ENCODE measurements at regions not wholly inside any gene's neighbourhood (a gene's known extent, or its start where the extent isn't known, plus 50 kb on each side); places are given as distances from the start of the nearest gene placed in this dataset.

GRCh38 chr6:101294676-101295075 is 98.8 kb upstream of the GRIK2 start:
- no peak for FAIRE-seq

GRCh38 chr6:101296169-101296960 is 97.1 kb upstream of the GRIK2 start:
- no peak for TF ChIP-seq POLR2A (IDR thresholded peaks at IDR 0.05; ENCODE audit: low read depth, low read length)
- FAIRE-seq, result no peak
- no peak for DNase-seq (ENCODE audit: insufficient read length, low spot score)

More at GRCh38 chr6:101294676-101295075, 98.8 kb upstream of the GRIK2 start:
- DNase-seq (ENCODE audit: insufficient read length, low spot score), result no peak
- no peak for TF ChIP-seq POLR2A (IDR thresholded peaks at IDR 0.05; ENCODE audit: low read depth, low read length)

GRCh38 chr6:101302593-101302992 is 90.9 kb upstream of the GRIK2 start:
- no peak for DNase-seq (ENCODE audit: insufficient read length, low spot score)
- TF ChIP-seq POLR2A (IDR thresholded peaks at IDR 0.05; ENCODE audit: low read depth, low read length), result no peak
- no peak for FAIRE-seq

- DNase-seq (ENCODE audit: insufficient read length, low spot score), result no peak
- TF ChIP-seq POLR2A (IDR thresholded peaks at IDR 0.05; ENCODE audit: low read depth, low read length), result no peak
- no peak for FAIRE-seq
Measured at GRCh38 chr6:101303495-101303894, 90.0 kb upstream of the GRIK2 start.

- no peak for TF ChIP-seq POLR2A (IDR thresholded peaks at IDR 0.05; ENCODE audit: low read depth, low read length)
- no peak for DNase-seq (ENCODE audit: insufficient read length, low spot score)
- no peak for FAIRE-seq
Measured at GRCh38 chr6:101312652-101313051, 80.9 kb upstream of the GRIK2 start.

- no peak for FAIRE-seq
- no peak for TF ChIP-seq POLR2A (IDR thresholded peaks at IDR 0.05; ENCODE audit: low read depth, low read length)
- DNase-seq (ENCODE audit: insufficient read length, low spot score), result no peak
Measured at GRCh38 chr6:101322921-101323320, 70.6 kb upstream of the GRIK2 start.

- no peak for TF ChIP-seq POLR2A (IDR thresholded peaks at IDR 0.05; ENCODE audit: low read depth, low read length)
- no peak for DNase-seq (ENCODE audit: insufficient read length, low spot score)
- FAIRE-seq, result no peak
Measured at GRCh38 chr6:101326411-101326810, 67.1 kb upstream of the GRIK2 start.

GRCh38 chr6:101341926-101342325 is 51.6 kb upstream of the GRIK2 start:
- DNase-seq (ENCODE audit: insufficient read length, low spot score) (no peak), FAIRE-seq (no peak)
- TF ChIP-seq POLR2A (IDR thresholded peaks at IDR 0.05; ENCODE audit: low read depth, low read length), result no peak
